Activated B cell treated with CpG ODN at 0.5 μM for 24 hours (primary cell): ENCODE measurements at regions not wholly inside any gene's neighbourhood (a gene's known extent, or its start where the extent isn't known, plus 50 kb on each side); places are given as distances from the start of the nearest gene placed in this dataset.

ENCODE experiments used
- ATAC-seq: fragments of 200-7000 bp; cut with Tn5 transposase; one replicate; pipeline ENCODE4 v1.10.0; 2021; ENCODE audit warnings: low read depth, mild to moderate bottlenecking, moderate library complexity
- CTCF ChIA-PET: fragments of 350-600 bp; sonication (Branson Sonifier 250); formaldehyde crosslinking; loops from one replicate; lab custom pipeline; 2021; ENCODE audit warnings: antibody characterized with exemption; lab: Charles Lee
- POLR2A ChIA-PET: fragments of 350-600 bp; sonication (Branson Sonifier 250); formaldehyde crosslinking; loops from one replicate; lab custom pipeline; 2021; ENCODE audit warnings: antibody characterized with exemption; lab: Charles Lee
- DNase-seq: peaks from one replicate; pipeline ENCODE4 v3.0.0; 2022
- H3K27ac Mint-ChIP-seq: one replicate; pipeline ENCODE4 v1.8.0; 2020; ENCODE audit warnings: mixed read lengths
- H3K27me3 Mint-ChIP-seq: one replicate; pipeline ENCODE4 v1.8.0; 2021; ENCODE audit warnings: mixed read lengths
- H3K36me3 Mint-ChIP-seq: one replicate; pipeline ENCODE4 v1.8.0; 2021; ENCODE audit warnings: low read depth, mixed read lengths
- H3K4me1 Mint-ChIP-seq: one replicate; pipeline ENCODE4 v1.8.0; 2021; ENCODE audit warnings: mixed read lengths
- H3K4me3 Mint-ChIP-seq: one replicate; pipeline ENCODE4 v1.8.0; 2020; ENCODE audit warnings: mild to moderate bottlenecking, mixed read lengths
- H3K9me3 Mint-ChIP-seq: one replicate; pipeline ENCODE4 v1.8.0; 2020; ENCODE audit warnings: mixed read lengths
- CTCF ChIP-seq: fragments of 200-600 bp; IDR thresholded peaks from one replicate; pipeline ENCODE4 v1.8.0; 2022; ENCODE audit warnings: antibody characterized with exemption, mild to moderate bottlenecking
- intact Hi-C: fragments of 100-400 bp; cut with micrococcal nuclease; formaldehyde crosslinking; loops from one replicate; pipeline ENCODE4 v1.15.1; 2024

- intact Hi-C loops = loop anchor here (5.0 kb wide), 1 partner anchor 38 kb away; no protein-coding TSS in a partner anchor
- POLR2A ChIA-PET = interaction anchor here (0.6 kb wide), 1 partner anchor 153 kb away, joined by 8 read pairs; no protein-coding TSS in a partner anchor
- Mint-ChIP-seq H3K27me3 (no peaks in the 10 kb centered on the region), H3K27ac (no peak overlapping the region), H3K4me1 (peaks cover 7% of the 10 kb centered on the region), H3K36me3 (no peaks in the 10 kb centered on the region), H3K9me3 (peaks cover 8% of the 10 kb centered on the region), H3K4me3 (no peak overlapping the region)
- CTCF ChIA-PET = interaction anchor here (1.2 kb wide), 1 partner anchor 122 kb away, joined by 3 read pairs; no protein-coding TSS in a partner anchor
- no peak for ATAC-seq
- DNase-seq = no peak
- TF ChIP-seq CTCF = no peak
These were observed 157.8 kb upstream of the NUDT4 start for GRCh38 chr12:93219947-93220346.

GRCh38 chr12:93221841-93222240 lies 155.9 kb upstream of the NUDT4 start:
- Mint-ChIP-seq H3K27ac (no peak overlapping the region), H3K4me3 (no peak overlapping the region)
- CTCF ChIA-PET = no interaction called here

GRCh38 chr12:93223440-93224426 lies 154.0 kb upstream of the NUDT4 start:
- ChIA-PET POLR2A (no interaction called here), CTCF (interaction anchor here (0.6 kb wide), 1 partner anchor 30 kb away, joined by 3 read pairs; no protein-coding TSS in a partner anchor)
- Mint-ChIP-seq H3K4me1 (no peaks in the 10 kb centered on the region), H3K27me3 (no peaks in the 10 kb centered on the region), H3K9me3 (peaks cover 8% of the 10 kb centered on the region), H3K36me3 (no peaks in the 10 kb centered on the region), H3K4me3 (no peak overlapping the region), H3K27ac (no peak overlapping the region)
- intact Hi-C loops = no loop called here
- DNase-seq (no peak), ATAC-seq (no peak)
- no peak for TF ChIP-seq CTCF

More at GRCh38 chr12:93221841-93222240, 155.9 kb upstream of the NUDT4 start:
- no peak for ATAC-seq
- H3K9me3 Mint-ChIP-seq = peaks cover 8% of the 10 kb centered on the region
- intact Hi-C loops = no loop called here
- POLR2A ChIA-PET = no interaction called here
- no peak for TF ChIP-seq CTCF
- H3K27me3 Mint-ChIP-seq = no peaks in the 10 kb centered on the region
- peaks cover 7% of the 10 kb centered on the region for H3K4me1 Mint-ChIP-seq
- no peak for DNase-seq
- no peaks in the 10 kb centered on the region for H3K36me3 Mint-ChIP-seq

GRCh38 chr12:93225094-93225493 lies 152.6 kb upstream of the NUDT4 start:
- Mint-ChIP-seq H3K4me3 (no peak overlapping the region), H3K9me3 (peaks cover 8% of the 10 kb centered on the region), H3K27ac (no peak overlapping the region), H3K36me3 (no peaks in the 10 kb centered on the region), H3K27me3 (no peaks in the 10 kb centered on the region), H3K4me1 (no peaks in the 10 kb centered on the region)
- ChIA-PET POLR2A (no interaction called here), CTCF (no interaction called here)
- intact Hi-C loops = no loop called here
- no peak for ATAC-seq
- no peak for DNase-seq
- TF ChIP-seq CTCF = no peak

- Mint-ChIP-seq H3K4me1 (no peaks in the 10 kb centered on the region), H3K36me3 (no peaks in the 10 kb centered on the region), H3K27me3 (no peaks in the 10 kb centered on the region), H3K9me3 (peaks cover 6% of the 10 kb centered on the region), H3K27ac (no peak overlapping the region), H3K4me3 (no peak overlapping the region)
- DNase-seq (no peak), ATAC-seq (no peak)
- TF ChIP-seq CTCF = no peak
- POLR2A ChIA-PET = no interaction called here
- intact Hi-C loops = no loop called here
- CTCF ChIA-PET = no interaction called here
These were observed 151.4 kb upstream of the NUDT4 start for GRCh38 chr12:93226361-93226760.
